Colonic mucosa (tissue), 4 donors: ENCODE measurements at regions not wholly inside any gene's neighbourhood (a gene's known extent, or its start where the extent isn't known, plus 50 kb on each side); places are given as distances from the start of the nearest gene placed in this dataset.

ENCODE experiments used
- DNase-seq: peaks from one replicate; pipeline ENCODE4 v3.0.0-alpha.2; 2020
- H3K27ac ChIP-seq: fragments of 200-600 bp; one replicate; pipeline ENCODE4 v1.8.0; 2021
- H3K27me3 ChIP-seq: fragments of 200-600 bp; one replicate; pipeline ENCODE4 v1.8.0; 2021
- H3K36me3 ChIP-seq: fragments of 200-600 bp; one replicate; pipeline ENCODE4 v1.8.0; 2021
- H3K4me1 ChIP-seq: fragments of 200-600 bp; one replicate; pipeline ENCODE4 v1.8.0; 2021; ENCODE audit warnings: mild to moderate bottlenecking
- H3K4me3 ChIP-seq: fragments of 200-600 bp; one replicate; pipeline ENCODE4 v1.8.0; 2021
- H3K9ac ChIP-seq, 2 donors: one replicate each; pipeline ENCODE4 v1.7.0; 2013; ENCODE audit warnings: control low read depth in 2 of 2, low read depth in 2 of 2, low read length in 2 of 2
- H3K9me3 ChIP-seq: fragments of 200-600 bp; one replicate; pipeline ENCODE4 v1.8.0; 2021
- intact Hi-C: fragments of 100-400 bp; cut with DNase I; formaldehyde crosslinking; loops from one replicate; pipeline ENCODE4 v1.14.1; 2022
- TF ChIP-seq, protein P1 (sequence below): fragments of 200-600 bp; IDR thresholded peaks from one replicate; pipeline ENCODE4 v1.8.0; 2022; ENCODE audit warnings: antibody characterized with exemption, mild to moderate bottlenecking
- donor health status: healthy.
- donor health status: DM: no; HTN: no; CAD: no.
- donor health status: DM: no; HTN: no; CAD: no.

GRCh38 chr7:28316489-28316888 is 95.8 kb upstream of the CREB5 start:
- Histone ChIP-seq H3K4me3 (no peak overlapping the region), H3K36me3 (no peaks in the 10 kb centered on the region), H3K9ac (no peak overlapping the region), H3K4me1 (no peaks in the 10 kb centered on the region), H3K9me3 (no peaks in the 10 kb centered on the region), H3K27me3 (no peaks in the 10 kb centered on the region), H3K27ac (no peak overlapping the region)
- intact Hi-C loops: no loop called here
- TF ChIP-seq, protein P1, sequence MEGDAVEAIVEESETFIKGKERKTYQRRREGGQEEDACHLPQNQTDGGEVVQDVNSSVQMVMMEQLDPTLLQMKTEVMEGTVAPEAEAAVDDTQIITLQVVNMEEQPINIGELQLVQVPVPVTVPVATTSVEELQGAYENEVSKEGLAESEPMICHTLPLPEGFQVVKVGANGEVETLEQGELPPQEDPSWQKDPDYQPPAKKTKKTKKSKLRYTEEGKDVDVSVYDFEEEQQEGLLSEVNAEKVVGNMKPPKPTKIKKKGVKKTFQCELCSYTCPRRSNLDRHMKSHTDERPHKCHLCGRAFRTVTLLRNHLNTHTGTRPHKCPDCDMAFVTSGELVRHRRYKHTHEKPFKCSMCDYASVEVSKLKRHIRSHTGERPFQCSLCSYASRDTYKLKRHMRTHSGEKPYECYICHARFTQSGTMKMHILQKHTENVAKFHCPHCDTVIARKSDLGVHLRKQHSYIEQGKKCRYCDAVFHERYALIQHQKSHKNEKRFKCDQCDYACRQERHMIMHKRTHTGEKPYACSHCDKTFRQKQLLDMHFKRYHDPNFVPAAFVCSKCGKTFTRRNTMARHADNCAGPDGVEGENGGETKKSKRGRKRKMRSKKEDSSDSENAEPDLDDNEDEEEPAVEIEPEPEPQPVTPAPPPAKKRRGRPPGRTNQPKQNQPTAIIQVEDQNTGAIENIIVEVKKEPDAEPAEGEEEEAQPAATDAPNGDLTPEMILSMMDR: no peak
- no peak for DNase-seq

DNA sequence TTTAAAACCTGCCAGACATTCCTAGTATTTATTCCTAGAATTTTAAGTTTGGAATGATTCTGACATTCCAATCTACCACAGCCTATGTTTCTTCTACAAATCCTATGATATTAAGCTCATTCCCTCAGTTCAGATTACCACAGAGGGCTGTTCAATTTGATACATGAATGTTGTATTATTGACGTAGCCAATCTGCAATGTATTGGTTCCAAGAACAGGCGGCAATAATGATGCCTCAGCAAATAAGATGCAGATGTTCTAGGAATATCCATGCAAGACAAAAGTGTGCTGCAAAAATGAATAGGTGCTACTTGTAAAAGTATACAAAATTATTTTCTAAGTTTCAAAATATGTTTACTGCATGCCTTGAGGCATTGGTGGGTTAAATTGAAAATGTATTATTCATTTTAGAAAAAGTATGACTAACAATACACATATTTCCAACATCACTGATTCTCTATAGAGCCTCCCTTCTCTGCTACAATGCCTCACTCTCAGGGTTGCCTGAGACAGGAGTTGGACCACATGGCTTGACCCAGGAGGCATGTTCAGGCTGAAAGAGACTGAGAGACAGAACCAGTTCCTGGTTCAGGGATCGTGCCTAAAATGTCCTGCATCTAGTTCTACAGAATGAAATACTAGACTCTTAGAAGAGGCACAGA is 94.1 kb upstream of the CREB5 start:
- intact Hi-C loops: no loop called here
- TF ChIP-seq, protein P1: no peak
- no peak overlapping the region for H3K9ac ChIP-seq
- no peaks in the 10 kb centered on the region for H3K9me3 ChIP-seq
- H3K27ac ChIP-seq: no peak overlapping the region
- no peaks in the 10 kb centered on the region for H3K27me3 ChIP-seq
- no peak for DNase-seq
- H3K4me1 ChIP-seq: no peaks in the 10 kb centered on the region
- H3K36me3 ChIP-seq: no peaks in the 10 kb centered on the region
- no peak overlapping the region for H3K4me3 ChIP-seq

GRCh38 chr7:28323833-28324232 is 88.5 kb upstream of the CREB5 start:
- no peak overlapping the region for H3K4me3 ChIP-seq
- H3K9ac ChIP-seq: no peak overlapping the region
- H3K27me3 ChIP-seq: no peaks in the 10 kb centered on the region
- H3K9me3 ChIP-seq: no peaks in the 10 kb centered on the region
- TF ChIP-seq, protein P1: no peak
- H3K36me3 ChIP-seq: no peaks in the 10 kb centered on the region
- DNase-seq: no peak
- H3K27ac ChIP-seq: no peak overlapping the region
- intact Hi-C loops: no loop called here
- no peaks in the 10 kb centered on the region for H3K4me1 ChIP-seq

GRCh38 chr7:28328146-28328545 is 84.2 kb upstream of the CREB5 start:
- Histone ChIP-seq H3K9ac (no peak overlapping the region), H3K4me1 (no peaks in the 10 kb centered on the region), H3K9me3 (no peaks in the 10 kb centered on the region), H3K4me3 (no peak overlapping the region), H3K27me3 (no peaks in the 10 kb centered on the region), H3K36me3 (no peaks in the 10 kb centered on the region), H3K27ac (no peak overlapping the region)
- intact Hi-C loops: no loop called here
- TF ChIP-seq, protein P1: no peak
- no peak for DNase-seq

DNA sequence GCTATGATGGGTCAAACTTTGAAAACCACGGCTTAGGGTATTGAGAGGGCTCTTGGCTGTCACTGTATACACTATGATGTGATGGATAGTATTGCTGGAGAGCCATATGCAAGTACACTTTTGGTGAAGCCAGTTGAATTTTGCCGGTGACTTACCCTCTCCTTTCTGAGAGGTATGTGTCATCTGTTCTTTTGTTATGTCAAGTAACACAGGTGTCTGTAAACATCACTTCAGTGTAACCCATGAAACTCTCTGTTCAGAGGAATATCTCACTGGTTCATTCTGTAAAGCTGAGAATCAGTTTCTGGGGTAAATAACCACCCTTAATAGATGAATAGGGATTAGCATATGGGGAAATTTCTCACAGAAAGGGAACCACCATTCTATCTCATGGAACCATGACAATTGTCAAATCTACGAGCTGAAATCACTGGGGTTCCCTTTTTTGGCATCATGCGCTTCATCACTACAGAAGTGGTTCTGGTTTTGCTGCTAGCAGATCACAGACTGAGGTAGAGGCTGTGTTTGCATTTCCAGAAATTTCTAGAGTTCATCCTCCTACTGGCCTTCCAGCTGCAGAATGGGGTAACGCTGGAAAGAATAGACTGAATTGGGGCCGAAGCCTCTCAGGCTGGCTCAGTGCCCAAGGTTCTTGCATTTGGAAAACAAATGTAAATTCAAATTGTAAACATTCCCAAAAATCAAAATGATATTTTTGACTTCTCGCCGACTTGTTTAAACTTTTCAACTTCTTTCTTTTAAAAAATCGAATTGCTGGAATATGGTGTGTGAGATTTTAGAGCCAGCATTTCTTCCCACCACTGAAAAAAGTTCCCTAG is 83.3 kb upstream of the CREB5 start:
- Histone ChIP-seq H3K27me3 (no peaks in the 10 kb centered on the region), H3K4me3 (no peak overlapping the region), H3K36me3 (no peaks in the 10 kb centered on the region), H3K4me1 (no peaks in the 10 kb centered on the region), H3K9me3 (no peaks in the 10 kb centered on the region), H3K9ac (no peak overlapping the region), H3K27ac (no peak overlapping the region)
- TF ChIP-seq, protein P1: no peak
- no peak for DNase-seq
- intact Hi-C loops: no loop called here
